H9 (cell line): ENCODE measurements at regions not wholly inside any gene's neighbourhood (a gene's known extent, or its start where the extent isn't known, plus 50 kb on each side); places are given as distances from the start of the nearest gene placed in this dataset.

Experiments used
- DNase-seq: peaks from one replicate; pipeline ENCODE4 v3.0.0-alpha.2; 2017
- H2AFZ ChIP-seq: one replicate; pipeline ENCODE4 v1.6.1; 2013; ENCODE audit warnings: mild to moderate bottlenecking, low read length, control low read depth, moderate library complexity
- H2AK5ac ChIP-seq: 2 replicates; pipeline ENCODE4 v1.6.1; 2013; ENCODE audit warnings: low read length, control low read depth, mixed read lengths; ENCODE audit not compliant: insufficient read length
- H2BK120ac ChIP-seq: one replicate; pipeline ENCODE4 v1.6.1; 2013; ENCODE audit warnings: low read depth, mild to moderate bottlenecking, low read length, control low read depth, inconsistent platforms; ENCODE audit not compliant: poor library complexity, severe bottlenecking
- H2BK12ac ChIP-seq: 2 replicates; pipeline ENCODE4 v1.6.1; 2013; ENCODE audit warnings: low read length, control low read depth, mixed read lengths, low read depth; ENCODE audit not compliant: insufficient read length
- H2BK15ac ChIP-seq: 2 replicates; pipeline ENCODE4 v1.6.1; 2013; ENCODE audit warnings: low read depth, low read length, control low read depth
- H2BK20ac ChIP-seq: one replicate; pipeline ENCODE4 v1.6.1; 2013; ENCODE audit warnings: low read depth, mild to moderate bottlenecking, low read length, control low read depth, inconsistent platforms; ENCODE audit not compliant: poor library complexity, severe bottlenecking
- H2BK5ac ChIP-seq: 2 replicates; pipeline ENCODE4 v1.6.1; 2013; ENCODE audit warnings: low read length, control low read depth, mixed read lengths; ENCODE audit not compliant: insufficient read length
- H3K14ac ChIP-seq: 2 replicates; pipeline ENCODE4 v1.6.1; 2013; ENCODE audit warnings: low read length, control low read depth; ENCODE audit not compliant: insufficient read depth
- H3K18ac ChIP-seq: 2 replicates; pipeline ENCODE4 v1.6.1; 2013; ENCODE audit warnings: low read depth, mild to moderate bottlenecking, mixed read lengths, low read length, control low read depth; ENCODE audit not compliant: insufficient read length
- H3K23ac ChIP-seq: 2 replicates; pipeline ENCODE4 v1.6.1; 2013; ENCODE audit warnings: low read length, control low read depth, mixed read lengths, low read depth; ENCODE audit not compliant: insufficient read length
- H3K23me2 ChIP-seq: 2 replicates; pipeline ENCODE4 v1.6.1; 2013; ENCODE audit warnings: low read depth, mild to moderate bottlenecking, mixed read lengths, low read length, control low read depth; ENCODE audit not compliant: insufficient read length, poor library complexity, severe bottlenecking
- H3K27ac ChIP-seq: 2 replicates; pipeline ENCODE4 v1.5.1; 2013; ENCODE audit warnings: low read length, control low read depth, mixed read lengths, low read depth; ENCODE audit not compliant: insufficient read length
- H3K27me3 ChIP-seq: 2 replicates; pipeline ENCODE4 v1.6.1; 2013; ENCODE audit warnings: low read length, control low read depth, inconsistent platforms; ENCODE audit not compliant: insufficient read depth
- H3K4ac ChIP-seq: 2 replicates; pipeline ENCODE4 v1.6.1; 2013; ENCODE audit warnings: low read depth, mild to moderate bottlenecking, control low read depth, inconsistent platforms, low read length, moderate library complexity
- H3K4me1 ChIP-seq: 2 replicates; pipeline ENCODE4 v1.6.1; 2013; ENCODE audit warnings: low read length, control low read depth, inconsistent platforms; ENCODE audit not compliant: insufficient read depth
- H3K4me2 ChIP-seq: 2 replicates; pipeline ENCODE4 v1.6.1; 2013; ENCODE audit warnings: low read length, control low read depth, mixed read lengths; ENCODE audit not compliant: insufficient read length, insufficient read depth
- H3K56ac ChIP-seq: 2 replicates; pipeline ENCODE4 v1.6.1; 2013; ENCODE audit warnings: low read depth, mild to moderate bottlenecking, mixed read lengths, low read length, control low read depth; ENCODE audit not compliant: insufficient read length
- H3K79me1 ChIP-seq: 2 replicates; pipeline ENCODE4 v1.6.1; 2013; ENCODE audit warnings: low read depth, mild to moderate bottlenecking, moderate library complexity, low read length, control low read depth, inconsistent platforms; ENCODE audit not compliant: insufficient read depth, poor library complexity, severe bottlenecking
- H3K79me2 ChIP-seq: 2 replicates; pipeline ENCODE4 v1.6.1; 2013; ENCODE audit warnings: low read length, control low read depth, inconsistent platforms; ENCODE audit not compliant: insufficient read depth
- H3K9ac ChIP-seq: 2 replicates; pipeline ENCODE4 v1.6.1; 2013; ENCODE audit warnings: low read length, control low read depth, mixed read lengths; ENCODE audit not compliant: insufficient read length; ENCODE audit errors: extremely low read depth
- H3K9me3 ChIP-seq: one replicate; pipeline ENCODE4 v1.6.1; 2013; ENCODE audit warnings: low read depth, low read length, inconsistent platforms; ENCODE audit not compliant: control insufficient read depth
- H3T11ph ChIP-seq: one replicate; pipeline ENCODE4 v1.6.1; 2013; ENCODE audit warnings: mild to moderate bottlenecking, low read length, control low read depth, inconsistent platforms
- H4K20me1 ChIP-seq: one replicate; pipeline ENCODE4 v1.6.1; 2013; ENCODE audit not compliant: control insufficient read depth, insufficient read length, insufficient read depth
- H4K5ac ChIP-seq: 2 replicates; pipeline ENCODE4 v1.6.1; 2013; ENCODE audit warnings: low read depth, mild to moderate bottlenecking, mixed read lengths, low read length, control low read depth; ENCODE audit not compliant: insufficient read length
- H4K8ac ChIP-seq: replicated peaks from 2 replicates; pipeline ENCODE4 v1.6.1; 2013; ENCODE audit warnings: low read length, control low read depth, mixed read lengths, low read depth; ENCODE audit not compliant: insufficient read length
- H4K91ac ChIP-seq: 2 replicates; pipeline ENCODE4 v1.6.1; 2013; ENCODE audit warnings: low read depth, mild to moderate bottlenecking, moderate library complexity, mixed read lengths, low read length, control low read depth; ENCODE audit not compliant: insufficient read length
- H3K27ac Mint-ChIP-seq, 3 experiments: 2 replicates in 2 of 3; 3 replicates in 1 of 3; pipeline ENCODE4 v1.8.0; 2020 to 2021; ENCODE audit warnings: mixed read lengths in 3 of 3, mild to moderate bottlenecking in 1 of 3, moderate library complexity in 1 of 3
- H3K27me3 Mint-ChIP-seq: 2 replicates; pipeline ENCODE4 v1.8.0; 2021; ENCODE audit warnings: low read depth, mild to moderate bottlenecking, moderate library complexity, mixed read lengths
- H3K36me3 Mint-ChIP-seq, 3 experiments: 2 replicates in 2 of 3; 3 replicates in 1 of 3; pipeline ENCODE4 v1.8.0; 2020 to 2021; ENCODE audit warnings: low read depth in 3 of 3, mixed read lengths in 3 of 3; ENCODE audit not compliant: insufficient read depth in 1 of 3
- H3K4me1 Mint-ChIP-seq, 2 experiments: 2 replicates each; pipeline ENCODE4 v1.8.0; 2020; ENCODE audit warnings: mixed read lengths in 2 of 2
- H3K4me3 Mint-ChIP-seq, 2 experiments: 2 replicates in 1 of 2; 3 replicates in 1 of 2; pipeline ENCODE4 v1.8.0; 2020 to 2021; ENCODE audit warnings: mild to moderate bottlenecking in 2 of 2, mixed read lengths in 2 of 2, moderate library complexity in 1 of 2
- H3K9me3 Mint-ChIP-seq, 2 experiments: 2 replicates in 1 of 2; 3 replicates in 1 of 2; pipeline ENCODE4 v1.8.0; 2020; ENCODE audit warnings: mild to moderate bottlenecking in 2 of 2, mixed read lengths in 2 of 2, moderate library complexity in 1 of 2
- WGBS: extraction: QIAGEN DNeasy Blood & Tissue Kit; methylation state at CpG from one replicate; pipeline ENCODE4 v1.1.7; 2013; ENCODE audit warnings: missing lambda C conversion rate, low lambda C conversion rate, mixed read lengths; ENCODE audit not compliant: insufficient read length; ENCODE audit errors: extremely low coverage; 5-methylcytosine and 5-hydroxymethylcytosine counted together
- TF ChIP-seq, protein P1 (sequence below): fragments of 200-600 bp; sonication (generic); conservative IDR thresholded peaks from 3 replicates; pipeline ENCODE4 v1.8.0; 2021; ENCODE audit warnings: antibody characterized with exemption, mild to moderate bottlenecking

DNA sequence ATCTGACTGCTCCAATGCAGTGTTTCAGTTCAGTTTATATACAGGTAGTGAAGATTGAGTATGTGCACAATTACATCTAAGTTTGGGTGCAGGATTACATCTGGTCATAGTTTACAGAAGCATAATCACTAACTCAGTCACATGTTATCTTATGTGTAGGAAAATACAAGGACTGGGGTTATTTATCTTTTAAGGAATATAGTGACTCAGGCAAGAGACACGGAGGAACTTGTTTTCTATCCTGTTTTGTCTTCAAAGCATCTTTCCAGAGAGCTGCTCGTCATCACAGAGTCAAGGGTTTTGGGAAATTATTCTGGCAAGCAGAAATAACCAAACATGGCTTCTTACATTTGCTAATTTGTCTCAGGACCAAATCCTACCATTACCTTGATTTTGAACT lies 1371.5 kb upstream of the TMEFF2 start:
- Mint-ChIP-seq H3K36me3 (no peaks in the 10 kb centered on the region), H3K27ac (no peak overlapping the region; a peak in 1 of 7 replicates), H3K4me1 (no peaks in the 10 kb centered on the region), H3K27me3 (no peaks in the 10 kb centered on the region), H3K4me3 (no peak overlapping the region), H3K9me3 (no peaks in the 10 kb centered on the region)
- no peak for DNase-seq
- Histone ChIP-seq H2BK15ac (no peak overlapping the region), H3K79me1 (no peaks in the 10 kb centered on the region), H3K4me1 (no peaks in the 10 kb centered on the region), H3K79me2 (no peaks in the 10 kb centered on the region), H3K23me2 (no peaks in the 10 kb centered on the region), H4K91ac (no peak overlapping the region), H3K23ac (no peak overlapping the region), H3K9ac (no peak overlapping the region), H4K20me1 (no peaks in the 10 kb centered on the region), H3K18ac (no peak overlapping the region), H4K8ac (no peak overlapping the region), H3T11ph (no peak overlapping the region), H2BK5ac (no peak overlapping the region), H3K56ac (no peak overlapping the region), H3K27ac (no peak overlapping the region), H4K5ac (no peak overlapping the region), H2AK5ac (no peak overlapping the region), H3K27me3 (no peaks in the 10 kb centered on the region), H3K4me2 (no peak overlapping the region), H2AFZ (no peak overlapping the region), H2BK12ac (no peak overlapping the region), H3K4ac (no peak overlapping the region), H3K9me3 (no peaks in the 10 kb centered on the region), H2BK20ac (no peak overlapping the region), H3K14ac (no peak overlapping the region), H2BK120ac (no peak overlapping the region)
- TF ChIP-seq, protein P1, sequence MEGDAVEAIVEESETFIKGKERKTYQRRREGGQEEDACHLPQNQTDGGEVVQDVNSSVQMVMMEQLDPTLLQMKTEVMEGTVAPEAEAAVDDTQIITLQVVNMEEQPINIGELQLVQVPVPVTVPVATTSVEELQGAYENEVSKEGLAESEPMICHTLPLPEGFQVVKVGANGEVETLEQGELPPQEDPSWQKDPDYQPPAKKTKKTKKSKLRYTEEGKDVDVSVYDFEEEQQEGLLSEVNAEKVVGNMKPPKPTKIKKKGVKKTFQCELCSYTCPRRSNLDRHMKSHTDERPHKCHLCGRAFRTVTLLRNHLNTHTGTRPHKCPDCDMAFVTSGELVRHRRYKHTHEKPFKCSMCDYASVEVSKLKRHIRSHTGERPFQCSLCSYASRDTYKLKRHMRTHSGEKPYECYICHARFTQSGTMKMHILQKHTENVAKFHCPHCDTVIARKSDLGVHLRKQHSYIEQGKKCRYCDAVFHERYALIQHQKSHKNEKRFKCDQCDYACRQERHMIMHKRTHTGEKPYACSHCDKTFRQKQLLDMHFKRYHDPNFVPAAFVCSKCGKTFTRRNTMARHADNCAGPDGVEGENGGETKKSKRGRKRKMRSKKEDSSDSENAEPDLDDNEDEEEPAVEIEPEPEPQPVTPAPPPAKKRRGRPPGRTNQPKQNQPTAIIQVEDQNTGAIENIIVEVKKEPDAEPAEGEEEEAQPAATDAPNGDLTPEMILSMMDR, result no peak
- no CpG with 5 or more reads among the region's 2 CpGs for WGBS
